Trophoblast cell (in vitro differentiated cells and primary cell): ENCODE measurements at regions not wholly inside any gene's neighbourhood (a gene's known extent, or its start where the extent isn't known, plus 50 kb on each side); places are given as distances from the start of the nearest gene placed in this dataset.
A peak's percentile ranks its signal among the peaks of the same experiment; 100 is the strongest.

Experiments
- DNase-seq, 2 donors: peaks; one replicate each; pipeline ENCODE4 v3.0.0-alpha.2; 2016
- H2AFZ ChIP-seq: 2 replicates; pipeline ENCODE4 v1.6.1; 2013; ENCODE audit warnings: low read length, moderate library complexity, mild to moderate bottlenecking; ENCODE audit not compliant: insufficient read depth, poor library complexity
- H2AK5ac ChIP-seq: 2 replicates; pipeline ENCODE4 v1.6.1; 2013; ENCODE audit warnings: mild to moderate bottlenecking, low read length
- H2BK120ac ChIP-seq: 2 replicates; pipeline ENCODE4 v1.6.1; 2013; ENCODE audit warnings: low read length, mild to moderate bottlenecking, moderate library complexity; ENCODE audit not compliant: insufficient read depth, poor library complexity
- H2BK12ac ChIP-seq: 2 replicates; pipeline ENCODE4 v1.6.1; 2013; ENCODE audit warnings: mild to moderate bottlenecking, low read length, moderate library complexity
- H2BK5ac ChIP-seq: 2 replicates; pipeline ENCODE4 v1.6.1; 2013; ENCODE audit warnings: low read length, low read depth, moderate library complexity, mild to moderate bottlenecking; ENCODE audit not compliant: poor library complexity
- H3K14ac ChIP-seq: 2 replicates; pipeline ENCODE4 v1.6.1; 2013; ENCODE audit warnings: mild to moderate bottlenecking, low read length
- H3K18ac ChIP-seq: 2 replicates; pipeline ENCODE4 v1.6.1; 2013; ENCODE audit warnings: mild to moderate bottlenecking, low read length
- H3K23ac ChIP-seq: 2 replicates; pipeline ENCODE4 v1.6.1; 2013; ENCODE audit warnings: low read length
- H3K27ac ChIP-seq: 2 replicates; pipeline ENCODE4 v1.5.1; 2013; ENCODE audit warnings: low read depth, mild to moderate bottlenecking, inconsistent platforms, low read length, moderate library complexity
- H3K27me3 ChIP-seq: 2 replicates; pipeline ENCODE4 v1.6.1; 2013; ENCODE audit warnings: inconsistent platforms, mild to moderate bottlenecking, low read length, moderate library complexity; ENCODE audit not compliant: insufficient read depth
- H3K36me3 ChIP-seq, 2 experiments: 1 replicate in 1 of 2; 2 replicates in 1 of 2; pipeline ENCODE4 v1.6.1; 2013; ENCODE audit warnings: low read length in 2 of 2, mild to moderate bottlenecking in 2 of 2, moderate library complexity in 1 of 2; ENCODE audit not compliant: insufficient read depth in 2 of 2, control insufficient read depth in 1 of 2
- H3K4ac ChIP-seq: 2 replicates; pipeline ENCODE4 v1.6.1; 2013; ENCODE audit warnings: low read depth, mild to moderate bottlenecking, low read length, moderate library complexity
- H3K4me1 ChIP-seq, 2 experiments: 1 replicate in 1 of 2; 2 replicates in 1 of 2; pipeline ENCODE4 v1.6.1; 2013; ENCODE audit warnings: low read length in 2 of 2, mild to moderate bottlenecking in 2 of 2, moderate library complexity in 1 of 2; ENCODE audit not compliant: insufficient read depth in 2 of 2, control insufficient read depth in 1 of 2
- H3K4me2 ChIP-seq: 2 replicates; pipeline ENCODE4 v1.6.1; 2013; ENCODE audit warnings: inconsistent platforms, mild to moderate bottlenecking, low read length, moderate library complexity
- H3K4me3 ChIP-seq: 2 replicates; pipeline ENCODE4 v1.5.1; 2013; ENCODE audit warnings: mild to moderate bottlenecking, low read depth, low read length, inconsistent platforms
- H3K79me1 ChIP-seq: one replicate; pipeline ENCODE4 v1.6.1; 2013; ENCODE audit warnings: low read length
- H3K79me2 ChIP-seq: 2 replicates; pipeline ENCODE4 v1.6.1; 2013; ENCODE audit warnings: low read length, mild to moderate bottlenecking; ENCODE audit not compliant: control insufficient read depth, insufficient read depth, poor library complexity
- H3K9ac ChIP-seq: 2 replicates; pipeline ENCODE4 v1.6.1; 2013; ENCODE audit warnings: mild to moderate bottlenecking, low read length
- H3K9me3 ChIP-seq: 2 replicates; pipeline ENCODE4 v1.6.1; 2013; ENCODE audit warnings: low read depth, mild to moderate bottlenecking, control low read depth, inconsistent platforms, low read length; ENCODE audit not compliant: insufficient read depth
- H4K12ac ChIP-seq: 2 replicates; pipeline ENCODE4 v1.6.1; 2013; ENCODE audit warnings: low read depth, mild to moderate bottlenecking, low read length, moderate library complexity
- H4K8ac ChIP-seq: 2 replicates; pipeline ENCODE4 v1.6.1; 2013; ENCODE audit warnings: low read depth, mild to moderate bottlenecking, low read length, moderate library complexity
- H4K91ac ChIP-seq: one replicate; pipeline ENCODE4 v1.6.1; 2013; ENCODE audit warnings: low read depth, mild to moderate bottlenecking, low read length, moderate library complexity
- WGBS: extraction: QIAGEN DNeasy Blood & Tissue Kit; methylation state at CpG from one replicate; pipeline ENCODE4 v1.1.7; 2013; ENCODE audit warnings: missing lambda C conversion rate; ENCODE audit not compliant: insufficient read length, insufficient coverage; ENCODE audit errors: extremely low coverage; 5-methylcytosine and 5-hydroxymethylcytosine counted together

DNA sequence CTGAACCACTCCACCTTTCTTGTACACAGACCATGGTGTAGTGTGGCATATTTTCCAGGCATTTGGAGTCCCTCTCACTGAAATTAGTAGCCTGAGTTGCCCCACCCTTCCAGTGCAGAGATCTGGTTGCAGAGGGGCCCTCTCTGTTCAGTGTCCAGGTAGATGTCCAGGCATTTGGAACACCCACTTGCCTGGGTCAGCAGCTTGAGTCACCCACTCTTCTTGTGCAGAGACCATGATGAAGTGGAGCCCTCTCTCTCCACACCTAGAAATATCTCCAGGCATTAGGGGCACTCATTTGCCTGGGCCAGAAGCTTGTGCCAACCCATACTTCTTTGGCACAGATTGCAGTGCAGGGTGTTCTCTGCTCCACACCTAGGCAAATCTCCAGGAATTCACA, 2733.3 kb downstream of the PCDH7 start:
- no peaks in the 10 kb centered on the region for H3K79me1 ChIP-seq

DNA sequence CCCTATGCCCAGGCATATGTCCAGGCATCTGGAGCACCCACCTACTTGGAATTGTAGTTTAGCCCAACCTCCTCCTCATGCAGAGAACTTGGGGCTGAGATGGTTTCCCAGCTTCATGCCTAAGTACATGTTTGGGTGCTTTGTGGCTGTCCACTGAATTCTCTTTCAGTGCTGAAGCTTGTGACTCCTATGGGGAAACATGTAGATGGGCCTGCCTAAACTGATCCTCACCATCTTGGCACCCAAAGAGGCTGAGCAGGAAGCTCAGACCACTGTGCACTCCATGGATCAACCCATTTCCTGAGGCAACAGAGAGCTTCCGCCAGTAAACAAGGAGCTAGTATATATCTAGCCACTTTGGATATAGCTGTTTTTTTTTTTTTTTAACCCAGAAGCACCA, 2733.7 kb downstream of the PCDH7 start:
- Histone ChIP-seq H2BK120ac (no peak overlapping the region), H3K4me3 (no peak overlapping the region), H3K9ac (no peak overlapping the region), H3K4ac (no peak overlapping the region), H2AK5ac (no peak overlapping the region), H3K18ac (no peak overlapping the region), H3K79me1 (no peaks in the 10 kb centered on the region), H2BK5ac (no peak overlapping the region), H3K4me2 (no peak overlapping the region), H2BK12ac (no peak overlapping the region), H4K91ac (no peak overlapping the region), H4K8ac (peak overlapping the region; percentile 11), H2AFZ (no peak overlapping the region), H3K14ac (no peak overlapping the region), H3K23ac (no peak overlapping the region), H3K79me2 (no peaks in the 10 kb centered on the region), H3K36me3 (no peaks in the 10 kb centered on the region), H4K12ac (no peak overlapping the region), H3K27ac (no peak overlapping the region), H3K27me3 (no peaks in the 10 kb centered on the region), H3K9me3 (no peaks in the 10 kb centered on the region), H3K4me1 (no peaks in the 10 kb centered on the region)
- no peak for DNase-seq
- WGBS = no CpG with 5 or more reads among the region's 1 CpG

More for the DNA sequence above, 2733.3 kb downstream of the PCDH7 start:
- no peak overlapping the region for H3K4me3 ChIP-seq
- no peak overlapping the region for H2AFZ ChIP-seq
- no peak overlapping the region for H3K4me2 ChIP-seq
- H3K27ac ChIP-seq = no peak overlapping the region
- no peaks in the 10 kb centered on the region for H3K79me2 ChIP-seq
- H2BK5ac ChIP-seq = no peak overlapping the region
- DNase-seq = no peak
- no peak overlapping the region for H3K14ac ChIP-seq
- no peak overlapping the region for H4K91ac ChIP-seq
- no peak overlapping the region for H3K4ac ChIP-seq
- H4K8ac ChIP-seq = no peak overlapping the region
- no peak overlapping the region for H3K23ac ChIP-seq
- H3K36me3 ChIP-seq = no peaks in the 10 kb centered on the region
- H3K18ac ChIP-seq = no peak overlapping the region
- no peaks in the 10 kb centered on the region for H3K27me3 ChIP-seq
- no peaks in the 10 kb centered on the region for H3K4me1 ChIP-seq
- no peak overlapping the region for H2AK5ac ChIP-seq
- H2BK12ac ChIP-seq = no peak overlapping the region
- H2BK120ac ChIP-seq = no peak overlapping the region
- no peak overlapping the region for H3K9ac ChIP-seq
- H3K9me3 ChIP-seq = no peaks in the 10 kb centered on the region
- H4K12ac ChIP-seq = no peak overlapping the region

- no peak overlapping the region for H3K4me2 ChIP-seq
- no peak overlapping the region for H4K8ac ChIP-seq
- H3K4me1 ChIP-seq = no peaks in the 10 kb centered on the region
- H3K79me2 ChIP-seq = no peaks in the 10 kb centered on the region
- H2BK12ac ChIP-seq = no peak overlapping the region
- no peak overlapping the region for H3K4ac ChIP-seq
- H2AK5ac ChIP-seq = no peak overlapping the region
- H2BK120ac ChIP-seq = no peak overlapping the region
- H3K79me1 ChIP-seq = peaks cover 2% of the 10 kb centered on the region
- no peaks in the 10 kb centered on the region for H3K9me3 ChIP-seq
- H3K36me3 ChIP-seq = no peaks in the 10 kb centered on the region
- no peak overlapping the region for H3K27ac ChIP-seq
- no peak overlapping the region for H3K4me3 ChIP-seq
- H3K14ac ChIP-seq = no peak overlapping the region
- no peak overlapping the region for H2BK5ac ChIP-seq
- no peak overlapping the region for H4K91ac ChIP-seq
- H3K23ac ChIP-seq = no peak overlapping the region
- no peaks in the 10 kb centered on the region for H3K27me3 ChIP-seq
- no peak overlapping the region for H3K18ac ChIP-seq
- no peak overlapping the region for H3K9ac ChIP-seq
- H2AFZ ChIP-seq = no peak overlapping the region
- no peak for DNase-seq
- H4K12ac ChIP-seq = no peak overlapping the region
These were observed 2745.4 kb downstream of the PCDH7 start for GRCh38 chr4:33465565-33465964.

DNA sequence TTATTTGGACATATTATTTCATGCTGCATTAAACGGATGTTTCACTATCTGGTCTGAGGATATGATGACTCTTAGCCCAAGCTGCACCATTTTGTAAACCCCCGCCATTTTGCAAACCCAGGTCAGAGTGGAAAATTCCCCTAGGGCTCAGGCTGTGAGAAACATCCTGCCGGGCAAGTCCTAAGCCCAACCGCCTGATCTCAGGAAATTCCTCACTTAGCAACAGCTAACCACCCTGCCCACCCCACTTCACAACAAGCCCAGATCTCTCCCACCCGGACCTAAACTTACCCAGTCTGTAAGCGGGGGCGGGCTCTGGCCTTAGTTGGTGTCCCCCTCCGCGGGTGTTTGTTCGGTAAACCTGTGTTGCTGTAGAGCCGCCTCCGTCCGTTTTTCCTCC, 2747.1 kb downstream of the PCDH7 start:
- H3K9ac ChIP-seq = no peak overlapping the region
- DNase-seq = peak; percentile 58 to 71
- H3K4me1 ChIP-seq = no peaks in the 10 kb centered on the region
- no peaks in the 10 kb centered on the region for H3K79me2 ChIP-seq
- H4K8ac ChIP-seq = peak overlapping the region; percentile 17
- no peak overlapping the region for H2BK5ac ChIP-seq
- peak overlapping the region; percentile 6 for H3K14ac ChIP-seq
- H3K4ac ChIP-seq = no peak overlapping the region
- no peak overlapping the region for H3K4me2 ChIP-seq
- no peak overlapping the region for H3K23ac ChIP-seq
- no peak overlapping the region for H2BK120ac ChIP-seq
- H3K79me1 ChIP-seq = peaks cover 2% of the 10 kb centered on the region
- H3K27ac ChIP-seq = no peak overlapping the region
- no peak overlapping the region for H4K12ac ChIP-seq
- H2AK5ac ChIP-seq = no peak overlapping the region
- H3K27me3 ChIP-seq = no peaks in the 10 kb centered on the region
- H3K36me3 ChIP-seq = no peaks in the 10 kb centered on the region
- H3K9me3 ChIP-seq = peaks cover 5% of the 10 kb centered on the region
- H3K4me3 ChIP-seq = no peak overlapping the region
- WGBS = no CpG with 5 or more reads among the region's 13 CpGs
- no peak overlapping the region for H2BK12ac ChIP-seq
- no peak overlapping the region for H2AFZ ChIP-seq
- no peak overlapping the region for H3K18ac ChIP-seq
- peak overlapping the region; percentile 50 for H4K91ac ChIP-seq

DNA sequence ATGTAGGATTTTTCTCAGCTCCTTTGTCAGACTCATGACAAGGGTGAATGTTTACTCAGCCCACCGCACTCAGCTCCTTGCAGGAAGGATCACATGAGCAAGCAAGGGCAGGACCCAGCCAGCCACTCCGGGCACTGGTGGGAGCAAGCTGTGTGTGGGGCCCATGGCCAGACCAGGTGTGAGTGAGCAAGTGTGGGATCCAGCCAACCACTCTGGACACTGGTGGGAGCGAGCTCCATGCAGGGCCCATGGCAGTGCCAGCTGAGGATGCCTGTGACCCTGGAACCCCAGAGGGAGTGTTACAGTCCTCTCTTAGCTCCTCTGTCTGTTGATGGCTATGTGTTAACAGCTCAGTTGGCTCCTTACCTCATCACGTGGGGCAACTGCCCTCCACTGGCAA, 2750.6 kb downstream of the PCDH7 start:
- Histone ChIP-seq H4K12ac (no peak overlapping the region), H3K27ac (no peak overlapping the region), H3K27me3 (no peaks in the 10 kb centered on the region), H3K79me1 (peaks cover 2% of the 10 kb centered on the region), H3K4me1 (no peaks in the 10 kb centered on the region), H3K36me3 (no peaks in the 10 kb centered on the region), H2AFZ (no peak overlapping the region), H2AK5ac (no peak overlapping the region), H3K9ac (no peak overlapping the region), H3K4me3 (no peak overlapping the region), H2BK120ac (no peak overlapping the region), H3K14ac (no peak overlapping the region), H4K8ac (no peak overlapping the region), H3K79me2 (no peaks in the 10 kb centered on the region), H3K4ac (no peak overlapping the region), H3K4me2 (no peak overlapping the region), H2BK12ac (no peak overlapping the region), H4K91ac (no peak overlapping the region), H3K23ac (no peak overlapping the region), H3K18ac (no peak overlapping the region), H3K9me3 (peaks cover 5% of the 10 kb centered on the region), H2BK5ac (no peak overlapping the region)
- no CpG with 5 or more reads among the region's 4 CpGs for WGBS
- DNase-seq = no peak
